ENCODE measurements at regions not wholly inside any gene's neighbourhood (a gene's known extent, or its start where the extent isn't known, plus 50 kb on each side); places are given as distances from the start of the nearest gene placed in this dataset.

- no peak for FAIRE-seq
- peak; percentile 71 for DNase-seq (ENCODE audit: low spot score)
These were observed 82.3 kb upstream of the CD99 start for GRCh38 chrX:2608638-2609430.

- DNase-seq (ENCODE audit: low spot score) = no peak
- no peak for FAIRE-seq
These were observed 84.0 kb upstream of the CD99 start for GRCh38 chrX:2607113-2607512.

DNA sequence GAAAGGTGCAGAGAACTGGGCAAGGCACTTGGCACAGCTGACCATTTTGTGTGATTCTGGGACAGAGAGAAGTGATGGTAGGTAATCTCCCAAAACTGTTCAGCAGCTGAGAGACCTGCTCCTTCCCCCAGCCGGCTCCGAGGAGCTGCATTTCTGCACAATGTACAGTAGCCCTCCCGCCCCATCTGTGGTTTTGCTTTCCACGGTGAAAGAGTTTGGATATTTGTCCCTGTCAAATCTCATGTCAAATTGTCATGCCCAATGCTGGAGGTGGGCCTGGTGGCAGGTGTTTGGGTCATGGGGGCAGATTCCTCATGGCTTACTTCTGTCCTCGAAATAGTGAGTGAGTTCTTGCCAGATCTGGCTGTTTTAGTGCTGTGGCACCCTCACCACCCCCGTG is 90.5 kb upstream of the CD99 start:
- DNase-seq (ENCODE audit: low spot score) = no peak
- no peak for FAIRE-seq

DNA sequence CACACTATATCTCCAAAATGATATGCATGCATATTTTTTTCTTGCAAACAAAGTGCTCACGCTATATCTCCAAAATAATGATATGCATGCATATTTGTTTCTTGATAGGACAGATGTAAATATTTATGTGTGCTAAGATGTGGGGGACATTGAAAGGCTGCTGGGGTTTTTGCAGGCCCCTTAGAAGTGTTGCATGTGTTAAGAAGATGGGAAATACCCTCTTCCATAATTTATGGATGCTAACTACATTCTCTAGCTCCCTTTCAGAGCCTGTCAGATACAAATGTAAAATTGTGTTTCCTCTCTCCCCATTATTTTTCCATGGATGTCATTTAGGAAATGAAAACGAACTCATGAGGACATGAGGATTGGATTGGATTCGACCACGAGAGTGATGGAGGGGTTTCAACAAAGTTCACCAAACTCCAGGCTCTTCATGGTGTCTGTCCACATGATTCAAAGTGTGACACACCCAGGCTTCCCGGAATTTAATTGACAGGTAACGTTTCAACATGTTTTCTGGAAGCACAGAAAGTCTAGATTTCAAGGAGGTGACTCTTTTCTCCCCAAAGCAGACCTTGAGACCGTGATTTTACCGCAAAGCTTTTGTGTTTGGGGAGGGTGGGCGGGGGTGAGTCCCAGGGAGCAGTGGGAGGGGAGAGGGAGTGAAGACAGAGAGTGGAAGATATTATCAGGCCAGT is 94.4 kb upstream of the CD99 start:
- DNase-seq (ENCODE audit: low spot score) = no peak
- no peak for FAIRE-seq

GRCh38 chrX:2596045-2596444 is 95.0 kb upstream of the CD99 start:
- DNase-seq (ENCODE audit: low spot score) (no peak), FAIRE-seq (no peak)

DNA sequence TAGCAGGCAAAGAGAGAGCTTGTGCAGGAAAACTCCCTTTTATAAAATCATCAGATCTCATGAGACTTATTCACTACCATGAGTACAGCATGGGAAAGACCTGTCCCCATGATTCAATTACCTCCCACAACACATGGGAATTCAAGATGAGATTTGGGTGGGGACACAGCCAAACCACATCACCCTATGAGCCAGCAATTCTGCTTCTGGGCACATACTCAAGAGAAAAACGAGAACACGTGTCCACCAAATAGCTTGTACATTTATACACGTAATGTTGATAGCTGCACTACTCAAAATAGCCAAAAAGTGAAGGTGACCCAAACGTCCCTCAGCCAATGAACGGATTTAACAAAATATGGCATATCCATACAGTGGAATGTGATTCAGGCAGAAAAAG is 94.5 kb upstream of the DHRSX start:
- FAIRE-seq = no peak
- no peak for DNase-seq (ENCODE audit: low spot score)

GRCh38 chrX:2594491-2594890 is 93.7 kb upstream of the DHRSX start:
- no peak for FAIRE-seq

GRCh38 chrX:2592279-2592678 is 91.5 kb upstream of the DHRSX start:
- no peak for FAIRE-seq
- no peak for DNase-seq (ENCODE audit: low spot score)

More at GRCh38 chrX:2594491-2594890, 93.7 kb upstream of the DHRSX start:
- DNase-seq (ENCODE audit: low spot score) = no peak

DNA sequence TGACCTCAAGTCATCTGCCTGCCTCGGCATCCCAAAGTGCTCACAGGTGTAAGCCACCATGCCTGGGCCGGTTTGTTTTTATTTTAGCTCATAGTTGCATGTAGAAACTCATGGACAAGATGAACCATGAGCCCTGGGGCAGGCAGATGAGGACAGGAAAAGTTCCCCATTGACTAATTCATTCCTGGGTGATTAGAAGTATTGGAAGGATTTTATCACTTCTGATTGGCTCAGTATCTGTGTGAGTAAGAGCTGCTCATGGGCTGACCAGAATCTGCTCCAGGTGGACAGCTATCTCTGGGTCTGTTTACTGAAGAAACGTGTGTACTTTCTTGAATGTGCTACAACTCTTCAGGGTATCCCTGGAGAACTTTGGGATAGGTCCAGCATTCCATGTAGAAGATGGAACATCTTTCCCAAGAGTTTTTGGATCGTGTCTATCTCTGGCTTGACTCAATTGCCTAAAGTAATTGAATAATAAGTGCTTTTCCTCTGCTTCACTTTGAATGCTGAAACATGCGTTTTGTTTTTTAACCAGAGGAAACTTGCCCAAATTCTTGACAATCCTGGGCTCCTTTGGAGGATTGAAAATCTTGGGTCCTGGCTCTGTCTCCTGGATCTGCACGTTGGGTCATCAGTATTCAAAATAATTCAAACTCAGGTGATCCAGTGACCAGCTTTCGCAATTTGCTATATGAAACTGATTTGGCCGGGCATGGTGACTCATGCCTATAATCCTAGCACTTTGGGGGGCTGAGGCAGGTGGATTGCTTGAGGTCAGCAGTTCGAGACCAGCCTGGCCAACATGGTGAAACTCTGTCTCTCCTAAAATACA is 88.6 kb upstream of the DHRSX start:
- DNase-seq (ENCODE audit: low spot score) (no peak), FAIRE-seq (no peak)

DNA sequence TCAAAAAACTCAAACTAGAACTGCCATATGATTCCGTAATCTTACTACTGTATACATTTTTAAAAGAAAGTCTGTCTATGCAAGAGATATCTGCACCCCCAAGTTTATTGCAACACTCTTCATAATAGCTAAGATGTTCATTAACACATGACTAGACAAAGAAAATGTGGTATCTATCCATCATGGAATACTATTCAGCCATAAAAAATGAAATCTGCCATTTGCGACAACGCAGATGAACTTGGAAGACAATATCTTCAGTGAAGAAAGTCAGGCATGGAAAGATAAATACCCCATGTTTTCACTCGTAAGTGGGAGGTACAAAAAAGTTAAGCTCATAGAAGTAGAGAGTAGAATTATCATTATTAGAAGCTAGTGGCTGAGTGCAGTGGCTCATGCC is 87.3 kb upstream of the DHRSX start:
- no peak for FAIRE-seq
- no peak for DNase-seq (ENCODE audit: low spot score)

DNA sequence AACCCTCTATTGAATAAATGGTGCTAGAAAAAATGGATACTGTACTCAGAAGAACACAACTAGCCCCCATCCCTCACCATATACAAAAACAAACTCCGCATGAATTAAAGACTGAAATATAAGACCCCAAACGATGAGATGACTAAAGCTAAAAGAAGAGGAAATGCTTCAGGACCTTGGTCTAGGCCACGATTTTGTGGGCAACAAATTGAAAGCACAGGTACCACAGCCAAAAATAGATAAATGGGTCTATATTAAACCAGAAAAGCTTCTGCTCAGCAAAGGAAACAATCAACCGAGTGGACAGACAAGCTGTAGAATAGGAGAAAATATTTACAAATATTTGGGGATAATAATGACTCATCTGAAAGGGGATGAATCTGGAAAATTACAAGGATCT is 86.4 kb upstream of the DHRSX start:
- FAIRE-seq (no peak), DNase-seq (ENCODE audit: low spot score) (no peak)

GRCh38 chrX:2585158-2585470 is 84.3 kb upstream of the DHRSX start:
- no peak for FAIRE-seq
- no peak for DNase-seq (ENCODE audit: low spot score)

- DNase-seq (ENCODE audit: low spot score) (no peak), FAIRE-seq (no peak)
These were observed 83.7 kb upstream of the DHRSX start for GRCh38 chrX:2584251-2585157.

DNA sequence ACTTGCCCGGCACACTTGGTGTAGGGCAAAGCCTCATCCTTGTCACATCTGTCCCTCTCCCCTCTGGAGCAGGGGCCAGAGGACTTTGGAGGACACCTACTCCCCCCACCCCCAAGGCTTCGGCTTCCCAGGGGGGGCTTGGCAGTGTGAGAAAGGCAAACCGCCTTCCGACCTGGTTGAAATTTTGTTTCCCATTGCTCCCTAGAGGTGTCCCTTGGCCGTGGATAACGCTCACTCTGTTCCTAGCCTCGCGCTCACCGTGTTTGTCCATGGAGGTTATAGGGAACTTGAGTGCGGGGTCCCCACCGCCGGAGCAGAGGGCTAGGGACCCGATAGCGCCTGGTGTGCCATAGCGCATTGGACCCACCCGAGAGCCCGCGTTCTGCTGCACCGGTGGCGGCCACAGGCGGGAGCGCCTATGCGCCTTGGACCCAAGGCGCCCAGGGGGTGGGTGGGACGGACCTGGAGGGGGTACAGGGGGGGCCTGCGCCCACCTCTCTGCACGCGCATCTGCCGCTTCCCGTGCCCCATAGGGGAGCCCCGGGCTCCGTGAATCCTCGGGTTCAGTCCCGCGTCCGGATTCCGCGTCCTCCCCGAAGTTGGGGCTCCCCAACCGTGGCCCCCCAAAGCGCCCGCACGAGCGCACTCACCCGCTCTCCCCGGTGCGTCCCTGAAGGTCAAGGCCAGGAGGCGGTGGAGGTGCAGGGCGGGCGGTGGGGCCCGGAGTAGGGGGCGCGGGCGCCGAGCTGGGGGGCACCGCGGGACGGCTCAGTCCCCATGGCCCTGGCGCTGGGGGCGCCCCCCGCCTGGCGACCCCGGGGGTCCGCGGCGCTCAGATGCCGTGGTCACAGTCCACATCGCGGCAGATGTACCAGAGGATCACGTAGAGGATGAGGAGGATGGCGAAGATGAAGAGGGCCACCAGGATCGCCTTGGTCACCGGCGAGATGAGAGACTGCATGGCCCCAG is 82.7 kb upstream of the DHRSX start:
- no peak for FAIRE-seq

DNA sequence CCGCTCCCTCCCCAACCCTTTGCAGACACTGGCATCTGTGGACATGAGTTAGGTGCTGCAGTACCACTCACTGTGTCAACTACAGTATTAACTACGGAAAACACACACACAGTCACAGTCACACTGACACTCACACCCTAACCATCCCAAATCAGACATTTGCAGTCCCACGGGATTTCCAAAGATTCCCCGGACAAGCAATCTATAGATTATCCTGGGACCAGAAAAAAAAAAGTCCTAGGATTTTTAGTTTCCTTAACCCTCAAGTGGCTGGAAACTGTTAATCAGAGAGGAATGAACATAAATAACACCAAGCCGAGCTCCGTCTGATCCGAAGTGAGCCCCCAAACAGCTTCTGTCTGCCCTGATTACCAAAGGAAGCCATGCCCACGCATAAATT is 81.9 kb upstream of the DHRSX start:
- DNase-seq (ENCODE audit: low spot score) (no peak), FAIRE-seq (no peak)

More for the DNA sequence above, 82.7 kb upstream of the DHRSX start:
- DNase-seq (ENCODE audit: low spot score) = no peak

DNA sequence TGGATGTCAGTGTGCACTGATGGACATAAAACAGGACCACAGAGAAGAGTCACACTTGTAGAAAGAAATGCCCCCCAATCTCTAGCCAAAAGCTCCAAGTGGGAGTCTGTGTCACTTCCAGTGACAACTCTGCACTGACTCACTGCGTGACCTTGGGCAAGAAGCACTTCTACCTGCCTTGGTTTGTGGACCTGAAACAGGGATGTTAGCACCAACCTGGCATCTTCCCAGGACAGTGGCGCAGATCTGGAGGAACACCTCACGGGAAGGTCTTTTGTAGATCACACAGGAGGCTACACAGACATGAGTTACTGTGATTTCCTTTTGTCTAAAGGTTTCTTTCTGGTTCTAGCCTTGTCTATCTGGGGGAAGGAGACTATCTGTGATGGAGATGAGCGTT is 80.5 kb upstream of the DHRSX start:
- FAIRE-seq (no peak), DNase-seq (ENCODE audit: low spot score) (no peak)

DNA sequence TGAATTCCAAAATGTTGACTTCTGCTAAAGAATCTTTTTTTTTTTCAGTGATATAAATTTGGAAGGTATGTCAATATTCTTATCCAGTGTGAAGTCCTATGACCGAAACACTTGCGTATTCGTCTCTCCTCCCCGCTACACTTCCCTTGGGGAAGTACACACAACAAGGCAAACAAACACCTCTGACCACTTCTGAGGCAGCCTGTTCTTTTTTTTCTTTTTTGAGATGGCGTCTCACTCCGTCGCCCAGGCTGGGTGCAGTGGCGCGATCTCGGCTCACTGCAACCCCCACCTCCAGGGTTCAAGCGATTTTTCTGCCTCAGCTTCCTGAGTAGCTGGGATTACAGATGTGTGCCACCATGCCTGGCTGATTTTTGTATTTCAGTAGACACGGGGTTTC is 78.1 kb upstream of the DHRSX start:
- DNase-seq (ENCODE audit: low spot score) (no peak), FAIRE-seq (no peak)

DNA sequence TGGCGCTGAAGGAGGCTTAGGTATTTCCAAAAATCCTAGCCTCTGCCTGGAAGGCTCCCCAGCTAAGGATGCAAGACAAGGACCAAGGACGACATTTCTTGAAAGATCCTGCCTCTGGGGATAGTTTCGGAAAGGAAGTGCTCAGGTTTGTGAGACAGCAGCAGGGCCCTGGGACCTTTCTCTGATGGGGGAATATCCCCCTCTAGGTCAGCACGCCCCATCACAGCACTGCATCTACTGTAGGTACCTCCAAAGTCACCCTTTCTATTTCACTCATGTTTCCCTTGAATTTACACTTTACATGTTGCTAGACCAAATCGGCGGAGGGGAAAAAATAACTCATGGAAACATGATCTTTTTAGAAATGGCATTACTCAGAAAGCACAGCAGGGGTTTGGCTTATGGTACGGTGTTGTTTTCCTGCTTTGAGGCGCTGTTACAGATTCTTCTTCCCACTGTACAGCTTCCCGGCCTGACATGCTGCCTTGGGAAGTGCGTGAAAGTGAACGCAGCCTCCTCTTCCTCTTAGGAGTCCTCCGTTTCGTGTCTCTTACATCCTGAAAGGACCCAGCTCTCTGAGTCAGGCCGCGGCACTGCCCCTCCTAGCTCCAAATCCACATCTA is 77.2 kb upstream of the DHRSX start:
- DNase-seq (ENCODE audit: low spot score) (no peak), FAIRE-seq (no peak)

- FAIRE-seq = no peak
- DNase-seq (ENCODE audit: low spot score) = peak; percentile 14
These were observed 76.0 kb upstream of the DHRSX start for GRCh38 chrX:2576793-2577192.

GRCh38 chrX:2574271-2574670 is 73.5 kb upstream of the DHRSX start:
- FAIRE-seq (no peak), DNase-seq (ENCODE audit: low spot score) (no peak)

Measured in urothelium cell line (cell line).